GM12872 (cell line): ENCODE measurements at regions not wholly inside any gene's neighbourhood (a gene's known extent, or its start where the extent isn't known, plus 50 kb on each side); places are given as distances from the start of the nearest gene placed in this dataset.

Experiments used
- TF ChIP-seq, protein P1 (sequence below): IDR thresholded peaks from 3 replicates; pipeline ENCODE4 v1.5.1; 2011; ENCODE audit warnings: low read depth, mild to moderate bottlenecking, low read length, moderate library complexity; ENCODE audit not compliant: insufficient read depth

DNA sequence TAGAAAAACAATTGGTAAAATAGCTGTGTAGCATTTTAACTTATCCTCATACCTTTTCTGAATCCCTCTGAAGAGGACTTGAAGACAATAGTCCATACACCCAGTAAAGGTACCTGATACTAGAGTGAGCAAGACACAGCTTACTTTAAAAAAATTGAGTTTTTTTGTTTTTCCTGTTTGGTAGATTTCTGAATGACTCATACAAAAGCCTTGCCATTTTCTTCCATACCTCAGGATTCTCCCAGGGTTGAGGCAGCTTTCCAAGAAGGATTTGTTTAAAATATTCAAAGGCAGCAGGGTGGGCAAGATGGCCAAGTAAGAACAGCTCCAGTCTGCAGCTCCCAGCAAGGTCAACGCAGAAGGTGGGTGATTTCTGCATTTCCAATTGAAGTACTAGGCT is 551.0 kb upstream of the LRATD1 start:
- TF ChIP-seq, protein P1, sequence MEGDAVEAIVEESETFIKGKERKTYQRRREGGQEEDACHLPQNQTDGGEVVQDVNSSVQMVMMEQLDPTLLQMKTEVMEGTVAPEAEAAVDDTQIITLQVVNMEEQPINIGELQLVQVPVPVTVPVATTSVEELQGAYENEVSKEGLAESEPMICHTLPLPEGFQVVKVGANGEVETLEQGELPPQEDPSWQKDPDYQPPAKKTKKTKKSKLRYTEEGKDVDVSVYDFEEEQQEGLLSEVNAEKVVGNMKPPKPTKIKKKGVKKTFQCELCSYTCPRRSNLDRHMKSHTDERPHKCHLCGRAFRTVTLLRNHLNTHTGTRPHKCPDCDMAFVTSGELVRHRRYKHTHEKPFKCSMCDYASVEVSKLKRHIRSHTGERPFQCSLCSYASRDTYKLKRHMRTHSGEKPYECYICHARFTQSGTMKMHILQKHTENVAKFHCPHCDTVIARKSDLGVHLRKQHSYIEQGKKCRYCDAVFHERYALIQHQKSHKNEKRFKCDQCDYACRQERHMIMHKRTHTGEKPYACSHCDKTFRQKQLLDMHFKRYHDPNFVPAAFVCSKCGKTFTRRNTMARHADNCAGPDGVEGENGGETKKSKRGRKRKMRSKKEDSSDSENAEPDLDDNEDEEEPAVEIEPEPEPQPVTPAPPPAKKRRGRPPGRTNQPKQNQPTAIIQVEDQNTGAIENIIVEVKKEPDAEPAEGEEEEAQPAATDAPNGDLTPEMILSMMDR = no peak

DNA sequence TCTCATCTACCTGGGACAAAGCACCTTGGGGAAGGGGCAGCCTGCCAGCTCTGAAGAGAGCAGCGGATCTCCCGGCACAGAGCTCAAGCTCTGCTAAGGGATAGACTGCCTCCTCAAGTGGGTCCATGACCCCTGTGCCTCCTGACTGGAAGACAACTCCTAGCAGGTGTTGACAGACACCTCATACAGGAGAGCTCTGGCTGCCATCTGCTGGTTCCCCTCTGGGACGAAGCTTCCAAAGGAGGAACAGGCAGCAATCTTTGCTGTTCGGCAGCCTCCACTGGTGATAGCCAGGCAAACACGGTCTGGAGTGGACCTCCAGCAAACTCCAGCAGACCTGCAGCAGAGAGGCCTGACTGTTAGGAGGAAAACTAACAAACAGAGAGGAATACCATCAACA is 549.9 kb upstream of the LRATD1 start:
- TF ChIP-seq, protein P1 = no peak

DNA sequence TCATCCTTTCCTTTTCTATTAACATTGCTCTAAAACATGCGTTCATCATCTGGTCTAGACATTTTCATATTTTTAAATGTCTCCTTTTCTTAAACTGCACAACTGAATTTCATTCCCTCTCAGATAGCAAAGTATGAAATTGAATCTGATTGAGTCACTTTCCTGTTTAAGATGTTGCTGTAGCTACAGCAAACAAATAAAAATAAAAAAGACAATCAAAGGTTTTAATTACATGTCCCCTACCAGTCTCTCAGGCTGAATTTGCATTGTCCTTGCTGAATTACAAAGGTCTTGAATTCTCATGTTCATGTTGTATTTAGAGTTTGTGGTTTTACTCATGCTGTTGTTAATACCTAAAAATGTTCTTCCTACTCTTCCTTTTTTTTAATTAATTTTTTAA is 537.9 kb upstream of the LRATD1 start:
- TF ChIP-seq, protein P1 = no peak

DNA sequence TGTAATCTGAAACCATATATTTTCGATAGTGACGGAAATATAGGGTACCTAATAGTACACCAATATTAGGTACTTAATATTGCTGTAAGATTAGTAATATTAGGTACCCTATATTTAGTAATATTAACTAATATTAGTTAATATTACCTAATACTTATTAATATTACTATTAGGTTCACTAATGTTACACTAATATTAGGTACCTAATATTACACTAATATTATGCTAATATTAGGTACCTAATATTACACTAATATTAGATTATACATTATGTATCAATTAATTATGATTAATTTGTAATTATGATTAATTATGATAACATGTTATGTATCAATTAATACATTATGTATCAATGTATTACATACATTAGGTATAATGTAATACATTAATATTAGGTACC is 518.2 kb upstream of the LRATD1 start:
- TF ChIP-seq, protein P1 = no peak

- TF ChIP-seq, protein P1 = no peak
Measured at GRCh38 chr2:14120376-14120775, 512.1 kb upstream of the LRATD1 start.

DNA sequence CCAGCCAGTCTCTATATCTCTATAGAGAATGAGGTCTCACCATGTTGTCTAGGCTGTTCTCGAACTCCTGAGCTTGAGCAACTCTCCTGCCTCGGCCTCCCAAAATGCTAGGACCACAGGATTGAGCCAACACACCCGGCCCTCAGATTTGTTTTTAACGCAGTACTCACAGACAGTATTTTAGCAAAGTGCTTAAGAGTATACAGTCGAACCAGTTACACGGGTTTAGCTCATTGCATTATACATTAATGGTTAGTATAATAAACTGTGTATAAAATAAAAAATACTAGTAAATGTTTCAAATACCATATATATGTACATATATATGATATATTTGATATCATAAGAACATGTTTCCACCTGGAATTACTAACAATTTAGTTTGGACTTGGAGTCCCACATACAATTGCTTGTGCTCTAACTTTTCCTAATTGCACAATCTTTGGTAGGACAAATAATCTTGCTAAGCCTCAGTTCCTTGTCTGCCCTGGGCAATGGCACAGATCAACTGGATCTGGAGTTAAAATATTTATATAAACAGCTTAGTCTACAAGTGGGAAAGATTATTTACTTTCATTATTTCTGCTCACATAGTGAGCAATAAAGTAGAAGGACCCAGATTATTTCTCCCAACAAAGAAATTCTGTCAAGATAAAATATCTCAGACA is 508.9 kb upstream of the LRATD1 start:
- TF ChIP-seq, protein P1 = no peak

- TF ChIP-seq, protein P1 = no peak
Measured at GRCh38 chr2:14125624-14126293, 506.8 kb upstream of the LRATD1 start.
